ENCODE measurements at regions not wholly inside any gene's neighbourhood (a gene's known extent, or its start where the extent isn't known, plus 50 kb on each side); places are given as distances from the start of the nearest gene placed in this dataset.

DNA sequence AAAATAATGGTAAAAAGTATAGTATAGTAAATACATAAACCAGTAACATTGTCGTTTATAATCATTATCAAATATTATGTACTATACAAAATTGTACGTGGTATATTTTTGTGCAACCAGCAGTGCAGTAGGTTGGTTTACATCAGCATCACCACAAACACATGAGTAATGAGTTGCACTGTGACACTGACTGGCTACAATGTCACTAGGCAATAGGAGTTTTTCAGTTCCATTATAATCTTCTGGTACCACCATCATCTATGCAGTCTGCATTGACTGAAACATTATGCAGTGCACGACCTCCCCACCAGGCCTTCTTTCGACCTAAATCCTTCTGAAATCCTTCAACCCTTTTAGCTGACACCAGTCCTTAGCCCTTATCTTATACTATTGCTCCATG lies 105.8 kb downstream of the SREK1 start:
- Histone ChIP-seq H3K4me3 (no peak overlapping the region), H3K4me1 (no peaks in the 10 kb centered on the region), H3K9me3 (no peaks in the 10 kb centered on the region), H3K27ac (no peak overlapping the region), H3K36me3 (no peaks in the 10 kb centered on the region), H3K27me3 (no peaks in the 10 kb centered on the region)
- WGBS (ENCODE audit: insufficient coverage, low coverage, low lambda C conversion rate, missing lambda C conversion rate) = 78% methylated on average over 4 of the region's 4 CpGs
- ATAC-seq = no peak
- TF ChIP-seq POLR2A (IDR thresholded peaks at IDR 0.05) = no peak
- TF ChIP-seq, protein P1, sequence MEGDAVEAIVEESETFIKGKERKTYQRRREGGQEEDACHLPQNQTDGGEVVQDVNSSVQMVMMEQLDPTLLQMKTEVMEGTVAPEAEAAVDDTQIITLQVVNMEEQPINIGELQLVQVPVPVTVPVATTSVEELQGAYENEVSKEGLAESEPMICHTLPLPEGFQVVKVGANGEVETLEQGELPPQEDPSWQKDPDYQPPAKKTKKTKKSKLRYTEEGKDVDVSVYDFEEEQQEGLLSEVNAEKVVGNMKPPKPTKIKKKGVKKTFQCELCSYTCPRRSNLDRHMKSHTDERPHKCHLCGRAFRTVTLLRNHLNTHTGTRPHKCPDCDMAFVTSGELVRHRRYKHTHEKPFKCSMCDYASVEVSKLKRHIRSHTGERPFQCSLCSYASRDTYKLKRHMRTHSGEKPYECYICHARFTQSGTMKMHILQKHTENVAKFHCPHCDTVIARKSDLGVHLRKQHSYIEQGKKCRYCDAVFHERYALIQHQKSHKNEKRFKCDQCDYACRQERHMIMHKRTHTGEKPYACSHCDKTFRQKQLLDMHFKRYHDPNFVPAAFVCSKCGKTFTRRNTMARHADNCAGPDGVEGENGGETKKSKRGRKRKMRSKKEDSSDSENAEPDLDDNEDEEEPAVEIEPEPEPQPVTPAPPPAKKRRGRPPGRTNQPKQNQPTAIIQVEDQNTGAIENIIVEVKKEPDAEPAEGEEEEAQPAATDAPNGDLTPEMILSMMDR (IDR thresholded peaks at IDR 0.05) = no peak
- DNase-seq = no peak
- intact Hi-C loops (cut with DNase I) = no loop called here

DNA sequence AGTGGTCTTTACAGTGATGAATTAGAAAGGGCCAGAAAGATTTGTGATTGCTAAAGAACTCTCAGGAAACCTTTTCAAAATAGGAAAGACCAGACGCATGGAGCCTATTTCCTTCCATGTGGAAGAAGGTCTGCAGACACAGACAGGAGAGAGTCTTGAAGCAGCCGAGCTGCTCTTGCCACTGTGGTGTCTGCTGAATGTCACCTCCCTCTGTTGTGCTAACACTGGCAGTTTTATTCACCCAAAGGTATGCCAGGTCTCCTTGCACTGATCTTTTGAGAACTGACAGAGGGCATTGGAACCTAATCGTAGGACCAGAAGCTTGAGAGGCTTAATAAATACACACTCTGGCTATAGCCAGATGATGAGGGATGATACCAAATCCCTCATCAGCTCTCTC lies 108.7 kb downstream of the SREK1 start:
- Histone ChIP-seq H3K27ac (no peak overlapping the region), H3K4me3 (no peak overlapping the region), H3K9me3 (no peaks in the 10 kb centered on the region), H3K36me3 (no peaks in the 10 kb centered on the region), H3K4me1 (no peaks in the 10 kb centered on the region), H3K27me3 (no peaks in the 10 kb centered on the region)
- TF ChIP-seq, protein P1 (IDR thresholded peaks at IDR 0.05) = no peak
- no peak for TF ChIP-seq POLR2A (IDR thresholded peaks at IDR 0.05)
- WGBS (ENCODE audit: insufficient coverage, low coverage, low lambda C conversion rate, missing lambda C conversion rate) = 81% methylated on average over 2 of the region's 3 CpGs
- intact Hi-C loops (cut with DNase I) = no loop called here
- DNase-seq = no peak
- no peak for ATAC-seq

DNA sequence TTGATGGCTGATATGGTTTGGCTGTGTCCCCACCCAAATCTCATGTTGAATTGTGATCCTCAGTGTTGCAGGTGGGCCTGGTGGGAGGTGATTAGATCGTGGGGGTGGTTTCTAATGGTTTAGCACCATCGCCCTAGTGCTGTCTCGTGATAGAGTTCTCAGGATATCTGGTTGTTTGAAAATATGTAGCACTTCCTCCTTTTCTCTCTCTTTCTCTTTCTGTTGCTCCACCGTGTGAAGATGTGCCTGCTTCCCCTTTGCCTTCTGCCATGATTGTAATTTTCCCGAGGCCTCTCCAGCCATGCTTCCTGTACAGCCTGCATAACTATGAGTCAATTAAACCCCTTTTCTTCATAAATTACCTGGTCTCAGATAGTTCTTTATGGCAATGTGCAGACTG lies 111.6 kb downstream of the SREK1 start:
- no peak overlapping the region for H3K27ac ChIP-seq
- DNase-seq (no peak), ATAC-seq (no peak)
- no peaks in the 10 kb centered on the region for H3K9me3 ChIP-seq
- intact Hi-C loops (cut with DNase I) = no loop called here
- no peak overlapping the region for H3K4me3 ChIP-seq
- 44% methylated on average over 5 of the region's 5 CpGs for WGBS (ENCODE audit: insufficient coverage, low coverage, low lambda C conversion rate, missing lambda C conversion rate)
- no peaks in the 10 kb centered on the region for H3K4me1 ChIP-seq
- H3K36me3 ChIP-seq = no peaks in the 10 kb centered on the region
- H3K27me3 ChIP-seq = no peaks in the 10 kb centered on the region
- no peak for TF ChIP-seq POLR2A (IDR thresholded peaks at IDR 0.05)
- TF ChIP-seq, protein P1 (IDR thresholded peaks at IDR 0.05) = no peak

DNA sequence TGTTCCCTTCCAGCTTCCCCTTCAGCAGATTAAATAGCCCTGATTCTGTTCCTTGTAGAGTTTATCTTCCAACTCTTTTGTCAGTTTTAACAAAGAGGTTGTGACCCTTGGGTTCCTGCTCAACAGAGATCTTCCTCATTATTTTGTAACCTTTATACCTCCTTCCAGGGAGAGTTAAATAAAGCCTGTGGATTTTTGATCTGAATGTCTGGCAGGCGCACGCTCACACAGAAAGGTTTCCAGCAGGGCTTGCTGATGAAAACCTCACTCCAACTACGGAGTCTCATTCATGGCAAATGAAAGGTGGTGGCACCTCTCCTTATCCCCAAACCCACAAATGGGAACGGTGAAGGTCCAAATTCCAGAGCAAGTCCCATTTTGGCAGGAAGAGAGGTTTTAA lies 129.0 kb downstream of the SREK1 start:
- ATAC-seq = no peak
- no peaks in the 10 kb centered on the region for H3K36me3 ChIP-seq
- 48% methylated on average over 4 of the region's 4 CpGs for WGBS (ENCODE audit: insufficient coverage, low coverage, low lambda C conversion rate, missing lambda C conversion rate)
- H3K4me3 ChIP-seq = no peak overlapping the region
- H3K4me1 ChIP-seq = no peaks in the 10 kb centered on the region
- no peak overlapping the region for H3K27ac ChIP-seq
- DNase-seq = no peak
- no peak for TF ChIP-seq POLR2A (IDR thresholded peaks at IDR 0.05)
- TF ChIP-seq, protein P1 (IDR thresholded peaks at IDR 0.05) = no peak
- H3K27me3 ChIP-seq = no peaks in the 10 kb centered on the region
- no peaks in the 10 kb centered on the region for H3K9me3 ChIP-seq
- intact Hi-C loops (cut with DNase I) = no loop called here

DNA sequence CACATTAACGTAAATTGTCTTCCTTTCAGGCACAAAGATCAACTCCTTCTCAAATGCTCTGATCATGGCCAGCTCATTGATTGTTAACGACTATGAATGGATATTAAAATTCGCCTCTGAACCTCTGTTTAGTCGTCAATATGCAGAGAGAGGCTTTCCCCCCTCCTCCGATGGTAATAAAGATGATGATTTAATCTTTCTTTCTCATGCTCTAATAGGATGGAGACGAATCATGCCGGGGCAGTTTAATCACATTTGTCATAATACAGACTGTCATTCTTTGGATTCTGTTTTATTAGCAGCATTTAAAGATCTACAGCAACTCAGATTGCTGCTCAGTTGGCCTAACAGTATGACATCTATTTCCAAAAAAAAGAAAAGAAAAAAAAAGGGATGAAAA lies 132.9 kb downstream of the SREK1 start:
- Histone ChIP-seq H3K4me3 (no peak overlapping the region), H3K9me3 (no peaks in the 10 kb centered on the region), H3K27ac (no peak overlapping the region), H3K27me3 (no peaks in the 10 kb centered on the region), H3K36me3 (no peaks in the 10 kb centered on the region), H3K4me1 (no peaks in the 10 kb centered on the region)
- ATAC-seq (no peak), DNase-seq (no peak)
- intact Hi-C loops (cut with DNase I) = no loop called here
- TF ChIP-seq, protein P1 (IDR thresholded peaks at IDR 0.05) = no peak
- no peak for TF ChIP-seq POLR2A (IDR thresholded peaks at IDR 0.05)
- WGBS (ENCODE audit: insufficient coverage, low coverage, low lambda C conversion rate, missing lambda C conversion rate) = 66% methylated on average over 7 of the region's 7 CpGs
